ENCODE measurements at regions not wholly inside any gene's neighbourhood (a gene's known extent, or its start where the extent isn't known, plus 50 kb on each side); places are given as distances from the start of the nearest gene placed in this dataset.

GRCh38 chr2:8277921-8278571 lies 403.8 kb upstream of the ID2 start:
- Histone ChIP-seq H4K8ac (replicated peaks; ENCODE audit: insufficient read length, low read depth, low read length) (no peak overlapping the region), H2BK20ac (ENCODE audit: low read depth, low read length, poor library complexity, severe bottlenecking) (no peak overlapping the region), H4K91ac (ENCODE audit: insufficient read length, low read depth, low read length) (no peak overlapping the region), H2BK15ac (ENCODE audit: low read depth, low read length) (no peak overlapping the region), H3K56ac (ENCODE audit: insufficient read length, low read depth, low read length) (no peak overlapping the region), H3K4me1 (ENCODE audit: insufficient read depth, low read length) (no peaks in the 10 kb centered on the region), H3K9ac (ENCODE audit: extremely low read depth, insufficient read length, low read length) (no peak overlapping the region), H2BK12ac (ENCODE audit: insufficient read length, low read depth, low read length) (no peak overlapping the region), H3K18ac (ENCODE audit: insufficient read length, low read depth, low read length) (no peak overlapping the region), H3K4me2 (ENCODE audit: insufficient read depth, insufficient read length, low read length) (no peak overlapping the region), H3K23ac (ENCODE audit: insufficient read length, low read depth, low read length) (no peak overlapping the region), H3K27ac (ENCODE audit: insufficient read length, low read depth, low read length) (no peak overlapping the region), H3K79me1 (ENCODE audit: insufficient read depth, low read depth, low read length, poor library complexity, severe bottlenecking) (no peaks in the 10 kb centered on the region), H3K79me2 (ENCODE audit: insufficient read depth, low read length) (no peaks in the 10 kb centered on the region), H3K4ac (ENCODE audit: low read depth, low read length) (no peak overlapping the region), H3K9me3 (ENCODE audit: control insufficient read depth, low read depth, low read length) (no peaks in the 10 kb centered on the region), H3K14ac (ENCODE audit: insufficient read depth, low read length) (no peak overlapping the region), H3T11ph (ENCODE audit: low read length) (no peak overlapping the region), H4K5ac (ENCODE audit: insufficient read length, low read depth, low read length) (no peak overlapping the region), H3K23me2 (ENCODE audit: insufficient read length, low read depth, low read length, poor library complexity, severe bottlenecking) (no peaks in the 10 kb centered on the region), H3K27me3 (ENCODE audit: insufficient read depth, low read length) (no peaks in the 10 kb centered on the region), H2BK120ac (ENCODE audit: low read depth, low read length, poor library complexity, severe bottlenecking) (no peak overlapping the region), H2AK5ac (ENCODE audit: insufficient read length, low read length) (no peak overlapping the region), H2BK5ac (ENCODE audit: insufficient read length, low read length) (no peak overlapping the region), H2AFZ (ENCODE audit: low read length) (no peak overlapping the region), H4K20me1 (ENCODE audit: control insufficient read depth, insufficient read depth, insufficient read length) (no peaks in the 10 kb centered on the region)
- no peak for TF ChIP-seq CTCF (conservative IDR thresholded peaks at IDR 0.05)
- Mint-ChIP-seq H3K4me1 (peaks cover 7 to 10% of the 10 kb centered on the region in 2 experiments), H3K27ac (no peak overlapping the region; a peak in 1 of 7 replicates), H3K4me3 (no peak overlapping the region), H3K27me3 (ENCODE audit: low read depth) (peaks cover 2% of the 10 kb centered on the region; the same call in 1 of the 2 replicates), H3K36me3 (ENCODE audit: insufficient read depth in 1 of 3, low read depth in 3 of 3) (peaks cover 0 to 2% (median 0%) of the 10 kb centered on the region in 3 experiments; a peak in 1 of 7 replicates), H3K9me3 (no peaks in the 10 kb centered on the region; a peak in 2 of 5 replicates)
- WGBS (ENCODE audit: extremely low coverage, insufficient read length, low lambda C conversion rate), result no CpG with 5 or more reads among the region's 10 CpGs
- DNase-seq, result no peak

All from H9 (cell line).